Thymus (tissue), 11 donors: ENCODE measurements at regions not wholly inside any gene's neighbourhood (a gene's known extent, or its start where the extent isn't known, plus 50 kb on each side); places are given as distances from the start of the nearest gene placed in this dataset.

Experiments used
- DNase-seq, 9 donors: peaks; one replicate each; pipeline ENCODE4 v3.0.0-alpha.2; 2013; ENCODE audit warnings: low spot score in 9 of 9, low read depth in 6 of 9, missing footprints in 1 of 9
- H3K27ac ChIP-seq, 2 donors: one replicate each; pipeline ENCODE4 v1.5.1; 2013; ENCODE audit warnings: control low read depth in 1 of 2, low read depth in 1 of 2, low read length in 1 of 2, mild to moderate bottlenecking in 1 of 2, moderate library complexity in 1 of 2
- H3K27me3 ChIP-seq, 2 donors: one replicate each; pipeline ENCODE4 v1.5.1; 2013; ENCODE audit warnings: low read length in 1 of 2; ENCODE audit not compliant: control insufficient read depth in 2 of 2, insufficient read depth in 1 of 2
- H3K36me3 ChIP-seq, 2 donors: one replicate each; pipeline ENCODE4 v1.5.1; 2013; ENCODE audit warnings: low read length in 1 of 2, mild to moderate bottlenecking in 1 of 2, moderate library complexity in 1 of 2; ENCODE audit not compliant: control insufficient read depth in 2 of 2, insufficient read depth in 2 of 2
- H3K4me1 ChIP-seq, 2 donors: one replicate each; pipeline ENCODE4 v1.5.1; 2013; ENCODE audit warnings: low read length in 2 of 2; ENCODE audit not compliant: control insufficient read depth in 2 of 2, insufficient read depth in 2 of 2
- H3K4me3 ChIP-seq, 2 donors: one replicate each; pipeline ENCODE4 v1.5.1; 2013; ENCODE audit warnings: low read length in 2 of 2, control low read depth in 1 of 2, mild to moderate bottlenecking in 1 of 2
- H3K9me3 ChIP-seq, 2 donors: one replicate each; pipeline ENCODE4 v1.5.1; 2013; ENCODE audit warnings: low read length in 1 of 2, mild to moderate bottlenecking in 1 of 2; ENCODE audit not compliant: control insufficient read depth in 2 of 2, insufficient read depth in 1 of 2
- WGBS: extraction: QIAGEN DNeasy Blood & Tissue Kit; methylation state at CpG from one replicate; pipeline ENCODE4 v1.1.7; 2013; 5-methylcytosine and 5-hydroxymethylcytosine counted together
- donor health status: healthy.

DNA sequence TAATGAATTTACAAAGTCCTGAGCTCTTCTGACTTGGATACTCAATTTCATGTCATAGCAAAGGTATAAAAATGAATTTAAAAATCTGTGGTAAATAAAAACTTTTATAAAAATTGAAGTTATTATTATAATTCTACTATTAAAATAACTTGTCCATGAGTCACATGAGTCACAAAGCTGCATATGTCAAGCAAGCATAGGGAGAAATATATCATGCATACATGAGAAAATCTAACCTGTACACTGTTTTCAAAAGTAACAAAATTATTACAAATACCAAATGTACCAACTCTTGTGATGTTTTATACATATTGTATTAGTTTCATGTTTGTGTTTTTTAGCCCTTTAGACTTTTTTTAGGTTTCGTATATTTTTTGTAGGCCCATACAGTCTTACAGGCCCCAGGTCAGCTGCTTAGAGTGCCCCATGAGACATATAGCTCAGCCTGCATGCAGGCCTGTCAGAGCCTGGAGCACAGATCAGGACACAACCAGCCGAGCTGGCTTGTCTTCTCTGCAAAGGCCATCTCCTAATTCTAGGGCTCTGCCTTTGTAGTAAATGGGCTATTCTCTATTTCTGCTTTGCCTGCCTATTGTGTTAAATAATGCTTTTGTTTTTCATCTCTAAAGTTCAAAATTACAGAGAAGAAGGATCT, 818.7 kb upstream of the TENM3 start:
- WGBS = 88% methylated on average over 2 of the region's 2 CpGs
- Histone ChIP-seq H3K27ac (no peak overlapping the region), H3K36me3 (no peaks in the 10 kb centered on the region), H3K4me3 (no peak overlapping the region), H3K27me3 (no peaks in the 10 kb centered on the region), H3K4me1 (no peaks in the 10 kb centered on the region), H3K9me3 (no peaks in the 10 kb centered on the region)
- no peak for DNase-seq

DNA sequence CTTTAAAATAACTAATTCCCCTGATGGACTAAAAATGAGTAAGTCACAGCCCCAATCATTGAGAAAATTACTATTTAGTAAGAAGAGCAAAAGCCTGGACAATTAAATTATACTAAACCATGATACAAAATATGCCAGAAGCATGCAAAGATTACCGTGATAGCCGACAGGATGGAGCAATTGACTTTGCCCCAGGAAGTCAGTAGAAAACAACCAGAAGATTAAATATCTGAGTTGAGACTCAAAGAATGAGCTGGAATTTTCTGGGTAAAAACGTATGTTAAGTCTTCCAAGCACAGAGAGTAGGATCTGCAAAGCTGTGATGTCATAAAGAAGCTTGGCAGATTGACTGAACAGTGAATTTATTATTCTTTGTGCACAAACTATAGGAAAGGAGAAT, 816.1 kb upstream of the TENM3 start:
- 86% methylated on average over 3 of the region's 3 CpGs for whole genome bisulfite sequencing
- Histone ChIP-seq H3K4me3 (no peak overlapping the region), H3K27ac (no peak overlapping the region), H3K4me1 (no peaks in the 10 kb centered on the region), H3K36me3 (no peaks in the 10 kb centered on the region), H3K9me3 (no peaks in the 10 kb centered on the region), H3K27me3 (no peaks in the 10 kb centered on the region)
- no peak for DNase-seq

- H3K4me1 ChIP-seq = no peaks in the 10 kb centered on the region
- WGBS = 59% methylated on average over 1 of the region's 1 CpG
- no peaks in the 10 kb centered on the region for H3K36me3 ChIP-seq
- H3K27ac ChIP-seq = no peak overlapping the region
- H3K9me3 ChIP-seq = no peaks in the 10 kb centered on the region
- no peak for DNase-seq
- H3K4me3 ChIP-seq = no peak overlapping the region
- no peaks in the 10 kb centered on the region for H3K27me3 ChIP-seq
Observed at GRCh38 chr4:181431006-181431405, 812.2 kb upstream of the TENM3 start.

DNA sequence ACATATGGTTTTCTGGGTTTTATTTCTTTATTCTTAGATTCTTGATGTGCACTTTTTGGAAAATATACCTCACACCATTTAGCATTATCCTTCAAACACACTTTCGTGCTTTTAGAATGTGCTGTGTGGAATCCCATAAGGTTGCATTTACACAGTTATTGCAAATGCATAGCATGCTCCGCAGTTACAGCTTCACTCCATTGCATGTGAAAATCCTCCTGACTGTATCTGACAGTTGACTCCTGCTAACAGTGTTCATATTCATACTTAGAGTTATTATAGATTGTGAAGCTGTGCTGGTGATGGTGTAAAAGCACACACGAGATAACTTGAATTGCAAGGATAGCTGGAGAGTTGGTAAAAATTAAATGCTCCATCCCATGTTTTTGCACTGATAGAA, 811.5 kb upstream of the TENM3 start:
- H3K4me1 ChIP-seq = no peaks in the 10 kb centered on the region
- H3K4me3 ChIP-seq = no peak overlapping the region
- no peaks in the 10 kb centered on the region for H3K27me3 ChIP-seq
- DNase-seq = no peak
- WGBS = 92% methylated on average over 3 of the region's 3 CpGs
- H3K36me3 ChIP-seq = no peaks in the 10 kb centered on the region
- H3K9me3 ChIP-seq = no peaks in the 10 kb centered on the region
- H3K27ac ChIP-seq = no peak overlapping the region

- H3K4me1 ChIP-seq = no peaks in the 10 kb centered on the region
- H3K9me3 ChIP-seq = no peaks in the 10 kb centered on the region
- H3K36me3 ChIP-seq = no peaks in the 10 kb centered on the region
- DNase-seq = no peak
- no peaks in the 10 kb centered on the region for H3K27me3 ChIP-seq
- H3K27ac ChIP-seq = no peak overlapping the region
- WGBS = 62% methylated on average over 6 of the region's 6 CpGs
- no peak overlapping the region for H3K4me3 ChIP-seq
Observed at GRCh38 chr4:181432335-181432734, 810.9 kb upstream of the TENM3 start.

DNA sequence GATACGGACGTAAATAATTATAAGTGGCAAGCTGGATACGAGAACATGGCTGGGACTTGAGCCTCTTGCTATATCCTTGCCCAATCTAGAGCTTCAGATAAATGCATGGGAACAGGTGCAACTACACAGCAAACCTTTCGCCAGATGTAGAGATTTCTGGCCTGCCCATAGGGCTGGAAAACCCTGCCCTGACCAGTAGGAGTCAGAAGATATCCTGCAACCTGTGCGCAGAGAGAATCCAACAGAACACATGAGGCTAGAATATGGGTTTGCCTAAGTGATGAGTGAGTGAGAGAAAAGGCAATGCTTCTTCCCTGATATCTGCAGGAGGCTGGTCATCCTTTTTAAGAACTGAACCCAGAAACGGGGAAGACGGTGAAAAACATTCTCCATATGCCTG, 805.3 kb upstream of the TENM3 start:
- WGBS = 97% methylated on average over 7 of the region's 7 CpGs
- Histone ChIP-seq H3K9me3 (no peaks in the 10 kb centered on the region), H3K36me3 (no peaks in the 10 kb centered on the region), H3K27me3 (no peaks in the 10 kb centered on the region), H3K27ac (no peak overlapping the region), H3K4me1 (no peaks in the 10 kb centered on the region), H3K4me3 (no peak overlapping the region)
- no peak for DNase-seq

GRCh38 chr4:181438641-181439040, 804.6 kb upstream of the TENM3 start:
- WGBS = 40% methylated on average over 5 of the region's 5 CpGs
- Histone ChIP-seq H3K9me3 (no peaks in the 10 kb centered on the region), H3K4me3 (no peak overlapping the region), H3K4me1 (no peaks in the 10 kb centered on the region), H3K27me3 (no peaks in the 10 kb centered on the region), H3K36me3 (no peaks in the 10 kb centered on the region), H3K27ac (no peak overlapping the region)
- no peak for DNase-seq

DNA sequence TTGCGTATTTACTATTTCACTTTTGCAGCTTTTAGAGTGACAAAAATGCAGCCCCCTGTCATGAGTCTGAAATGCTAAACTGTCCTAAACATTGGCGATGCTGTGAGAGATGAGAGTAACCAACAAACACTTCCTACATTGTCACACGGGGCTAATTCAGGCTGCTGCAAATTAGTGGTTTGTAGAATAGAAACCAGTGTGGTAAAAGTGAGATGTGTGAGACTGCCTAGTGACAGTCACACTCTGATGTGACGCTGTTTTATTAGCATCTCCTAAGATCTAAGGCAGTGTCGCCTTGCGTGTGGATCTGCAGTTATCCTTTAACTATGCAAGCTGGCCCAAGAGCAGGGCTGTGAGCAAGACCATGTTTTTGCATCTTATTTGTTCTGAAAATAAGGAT, 800.2 kb upstream of the TENM3 start:
- Histone ChIP-seq H3K36me3 (no peaks in the 10 kb centered on the region), H3K27me3 (no peaks in the 10 kb centered on the region), H3K9me3 (no peaks in the 10 kb centered on the region), H3K27ac (no peak overlapping the region), H3K4me3 (no peak overlapping the region), H3K4me1 (no peaks in the 10 kb centered on the region)
- WGBS = 32% methylated on average over 6 of the region's 6 CpGs
- no peak for DNase-seq

GRCh38 chr4:181465826-181466225, 777.4 kb upstream of the TENM3 start:
- H3K27me3 ChIP-seq = no peaks in the 10 kb centered on the region
- no peaks in the 10 kb centered on the region for H3K36me3 ChIP-seq
- H3K4me1 ChIP-seq = no peaks in the 10 kb centered on the region
- WGBS = 94% methylated on average over 7 of the region's 7 CpGs
- H3K9me3 ChIP-seq = no peaks in the 10 kb centered on the region
- H3K4me3 ChIP-seq = no peak overlapping the region
- H3K27ac ChIP-seq = no peak overlapping the region
- no peak for DNase-seq

DNA sequence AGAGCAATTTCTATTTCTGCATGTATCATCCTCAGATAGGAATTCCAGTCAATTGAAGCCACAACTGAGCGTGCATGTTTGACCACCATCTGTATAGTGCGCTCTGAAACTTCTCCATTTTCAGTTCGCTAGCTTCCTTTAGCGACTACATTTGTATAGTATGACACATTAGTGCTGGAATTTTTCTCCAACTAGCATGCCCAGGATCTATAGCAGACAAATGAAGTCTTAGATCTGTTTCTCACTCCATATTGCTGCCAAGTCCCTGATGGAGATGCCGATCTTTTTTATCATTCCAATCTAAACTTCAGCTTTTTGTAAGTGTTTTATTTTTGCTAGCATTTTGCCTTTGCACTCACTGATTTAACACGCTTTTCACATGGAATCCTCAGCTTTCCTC, 774.8 kb upstream of the TENM3 start:
- Histone ChIP-seq H3K27me3 (no peaks in the 10 kb centered on the region), H3K36me3 (no peaks in the 10 kb centered on the region), H3K9me3 (no peaks in the 10 kb centered on the region), H3K4me1 (no peaks in the 10 kb centered on the region), H3K27ac (no peak overlapping the region), H3K4me3 (no peak overlapping the region)
- DNase-seq = no peak
- WGBS = 87% methylated on average over 6 of the region's 6 CpGs
